GM19324 (cell line): ENCODE measurements at regions not wholly inside any gene's neighbourhood (a gene's known extent, or its start where the extent isn't known, plus 50 kb on each side); places are given as distances from the start of the nearest gene placed in this dataset.

Experiments
- ATAC-seq: cut with Tn5 transposase; IDR thresholded peaks from one replicate; pipeline ENCODE4 v1.9.1; 2021; ENCODE audit warnings: mild to moderate bottlenecking, moderate library complexity; ENCODE audit not compliant: unreplicated experiment, low FRiP score

- no peak for ATAC-seq
These were observed 908.3 kb downstream of the TUSC7 start for GRCh38 chr3:117617906-117618305.

- ATAC-seq, result no peak
These were observed 908.9 kb downstream of the TUSC7 start for GRCh38 chr3:117618462-117618861.

GRCh38 chr3:117619805-117620204, 910.2 kb downstream of the TUSC7 start:
- ATAC-seq, result no peak

- no peak for ATAC-seq
These were observed 912.7 kb downstream of the TUSC7 start for GRCh38 chr3:117622171-117622841.

- no peak for ATAC-seq
These were observed 914.8 kb downstream of the TUSC7 start for GRCh38 chr3:117624424-117624823.

- no peak for ATAC-seq
These were observed 915.6 kb downstream of the TUSC7 start for GRCh38 chr3:117625174-117625573.

- ATAC-seq, result no peak
These were observed 917.0 kb downstream of the TUSC7 start for GRCh38 chr3:117626577-117626976.

- no peak for ATAC-seq
These were observed 919.3 kb downstream of the TUSC7 start for GRCh38 chr3:117628823-117629291.

GRCh38 chr3:117629505-117629904, 919.9 kb downstream of the TUSC7 start:
- no peak for ATAC-seq

GRCh38 chr3:117630469-117630868, 920.9 kb downstream of the TUSC7 start:
- ATAC-seq, result no peak

- no peak for ATAC-seq
These were observed 921.3 kb downstream of the TUSC7 start for GRCh38 chr3:117630885-117631284.

- ATAC-seq, result no peak
These were observed 922.2 kb downstream of the TUSC7 start for GRCh38 chr3:117631781-117632180.

GRCh38 chr3:117632191-117632590, 922.6 kb downstream of the TUSC7 start:
- ATAC-seq, result no peak

- peak; percentile 46 for ATAC-seq
These were observed 923.6 kb downstream of the TUSC7 start for GRCh38 chr3:117633207-117633606.

- no peak for ATAC-seq
These were observed 928.1 kb downstream of the TUSC7 start for GRCh38 chr3:117637666-117638065.

- ATAC-seq, result no peak
These were observed 934.6 kb downstream of the TUSC7 start for GRCh38 chr3:117644203-117644602.

GRCh38 chr3:117645561-117646242, 936.1 kb downstream of the TUSC7 start:
- peak; percentile 70 for ATAC-seq

- ATAC-seq, result no peak
These were observed 937.9 kb downstream of the TUSC7 start for GRCh38 chr3:117647435-117647834.

- ATAC-seq, result no peak
These were observed 941.7 kb downstream of the TUSC7 start for GRCh38 chr3:117651246-117651645.

GRCh38 chr3:117656391-117656790, 946.8 kb downstream of the TUSC7 start:
- no peak for ATAC-seq

- no peak for ATAC-seq
These were observed 947.7 kb downstream of the TUSC7 start for GRCh38 chr3:117657278-117657677.
